Panc1 (cell line): ENCODE measurements at regions not wholly inside any gene's neighbourhood (a gene's known extent, or its start where the extent isn't known, plus 50 kb on each side); places are given as distances from the start of the nearest gene placed in this dataset.

ENCODE experiments used
- ATAC-seq: fragments of 200-7000 bp; cut with Tn5 transposase; 2 replicates; pipeline ENCODE4 v1.9.1; 2020; ENCODE audit warnings: mild to moderate bottlenecking, moderate library complexity
- BruUV-seq: library from RNA; stranded (reverse); fragments of 400-500 nt; replicated peaks from 2 replicates; lab custom pipeline; 2021; lab: Mats Ljungman, UMichigan
- CTCF ChIA-PET: fragments of 300-600 bp; sonication (Branson Sonifier 250); formaldehyde crosslinking; loops from one replicate; lab custom pipeline; 2022; ENCODE audit warnings: antibody characterized with exemption; lab: Charles Lee
- POLR2A ChIA-PET: fragments of 300-600 bp; sonication (Branson Sonifier 250); formaldehyde crosslinking; loops from one replicate; lab custom pipeline; 2022; ENCODE audit warnings: antibody characterized with exemption; lab: Charles Lee
- DNase-seq: peaks from one replicate; pipeline ENCODE4 v3.0.0-alpha.2; 2010; ENCODE audit warnings: low read depth, low spot score
- H3K27ac ChIP-seq: 2 replicates; pipeline ENCODE4 v1.5.1; 2011; ENCODE audit warnings: mild to moderate bottlenecking, low read length, inconsistent platforms
- H3K27me3 ChIP-seq: fragments of 200-500 bp; sonication (Bioruptor generic); 2 replicates; pipeline ENCODE4 v1.6.0; 2014; ENCODE audit warnings: low read length, inconsistent platforms; ENCODE audit not compliant: control insufficient read depth, insufficient read depth
- H3K36me3 ChIP-seq: fragments of 200-500 bp; sonication (Bioruptor generic); 2 replicates; pipeline ENCODE4 v1.5.1; 2014; ENCODE audit warnings: inconsistent platforms, mild to moderate bottlenecking, low read length, moderate library complexity; ENCODE audit not compliant: control insufficient read depth, insufficient read depth
- H3K4me1 ChIP-seq: 2 replicates; pipeline ENCODE4 v1.5.1; 2011; ENCODE audit warnings: inconsistent platforms, mild to moderate bottlenecking, low read length, moderate library complexity; ENCODE audit not compliant: control insufficient read depth, insufficient read depth
- H3K4me3 ChIP-seq, 2 experiments: 2 replicates each; pipeline ENCODE4 v1.5.1; 2011 to 2012; ENCODE audit warnings: low read depth in 2 of 2, low read length in 2 of 2, mild to moderate bottlenecking in 2 of 2, inconsistent platforms in 1 of 2, moderate library complexity in 1 of 2
- H3K9me3 ChIP-seq: fragments of 200-500 bp; sonication (Bioruptor generic); 2 replicates; pipeline ENCODE4 v1.5.1; 2014; ENCODE audit warnings: low read depth, mild to moderate bottlenecking, inconsistent platforms, low read length, moderate library complexity; ENCODE audit not compliant: control insufficient read depth, insufficient read depth
- POLR2AphosphoS5 ChIP-seq: IDR thresholded peaks from 2 replicates; pipeline ENCODE4 v1.6.1; 2012; ENCODE audit warnings: mild to moderate bottlenecking, low read depth, low read length, moderate library complexity
- REST ChIP-seq, 2 experiments: IDR thresholded peaks; 2 replicates each; pipeline ENCODE4 v1.6.1; 2011 to 2012; ENCODE audit warnings: low read depth in 2 of 2, control low read depth in 1 of 2, low read length in 1 of 2, mild to moderate bottlenecking in 1 of 2, moderate library complexity in 1 of 2; ENCODE audit not compliant: insufficient read depth in 1 of 2
- SIN3A ChIP-seq: IDR thresholded peaks from 2 replicates; pipeline ENCODE4 v1.6.1; 2012; ENCODE audit warnings: low read depth, mild to moderate bottlenecking, low read length, moderate library complexity, borderline replicate concordance; ENCODE audit not compliant: insufficient read depth
- TCF7L2 ChIP-seq: IDR thresholded peaks from 2 replicates; pipeline ENCODE4 v1.6.1; 2011; ENCODE audit warnings: mild to moderate bottlenecking, low read depth, low read length, inconsistent platforms
- in situ Hi-C: cut with HindIII; loops from 2 replicates; pipeline ENCODE4 v1.10.0; 2016; ENCODE audit warnings: low sequenced_read_pairs, low pct_unique_long_range_greater_than_20kb
- intact Hi-C: fragments of 100-400 bp; cut with micrococcal nuclease; formaldehyde crosslinking; loops from one replicate; pipeline ENCODE4 v1.10.0; 2022; ENCODE audit not compliant: unreplicated experiment
- TF ChIP-seq, protein P1 (sequence below): fragments of 450-650 bp; IDR thresholded peaks from 2 replicates; pipeline ENCODE4 v1.5.1; 2017; ENCODE audit warnings: mild to moderate bottlenecking

DNA sequence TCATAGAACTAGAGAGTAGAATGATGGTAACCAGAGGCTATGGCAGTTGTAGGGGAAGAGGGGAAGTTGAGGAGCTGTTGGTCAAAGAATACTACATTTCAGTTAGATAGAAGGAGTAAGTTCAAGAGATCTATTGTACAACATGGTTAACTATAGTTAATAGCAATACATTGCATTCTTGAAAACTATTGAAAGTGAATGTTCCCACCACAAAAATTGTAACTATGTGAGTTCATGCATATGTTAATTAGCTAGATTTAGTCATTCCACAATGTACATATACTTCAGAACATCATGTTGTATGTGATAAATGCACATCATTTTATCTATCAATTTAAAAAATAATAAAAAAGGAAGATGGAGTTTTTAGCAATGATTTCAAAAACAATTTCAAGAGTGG lies 125.3 kb upstream of the IL15 start:
- TF ChIP-seq TCF7L2 (no peak), POLR2AphosphoS5 (no peak)
- ChIA-PET CTCF (interaction anchor here (0.7 kb wide), 1 partner anchor 197 kb away, joined by 4 read pairs; no protein-coding TSS in a partner anchor), POLR2A (no interaction called here)
- no peaks in the 10 kb centered on the region for H3K27me3 ChIP-seq
- intact Hi-C loops, result no loop called here
- H3K9me3 ChIP-seq, result no peaks in the 10 kb centered on the region
- in situ Hi-C loops, result no loop called here
- H3K36me3 ChIP-seq, result no peaks in the 10 kb centered on the region
- H3K27ac ChIP-seq, result no peak overlapping the region
- BruUV-seq, result no TSS peak
- DNase-seq (no peak), ATAC-seq (no peak)
- no peak overlapping the region for H3K4me3 ChIP-seq
- H3K4me1 ChIP-seq, result no peaks in the 10 kb centered on the region

DNA sequence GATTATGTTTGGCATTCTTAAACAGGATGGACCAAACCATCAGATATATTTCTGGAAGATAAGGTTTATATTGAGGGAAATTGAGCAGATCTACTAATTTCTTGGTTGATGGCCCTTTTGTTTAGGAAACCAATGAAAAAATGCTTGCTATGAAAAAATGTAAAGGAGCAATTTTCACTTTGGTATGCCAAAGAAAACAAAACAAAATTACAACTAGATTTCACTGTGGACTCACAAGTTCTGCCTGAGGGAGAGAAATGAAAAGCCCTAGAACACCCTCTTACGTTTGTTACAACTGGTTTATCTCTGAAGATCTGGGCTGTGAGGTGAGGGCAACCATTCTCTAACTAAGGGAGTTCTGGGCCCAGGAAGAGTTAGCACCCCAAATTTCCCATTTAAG lies 122.5 kb upstream of the IL15 start:
- ATAC-seq (no peak), DNase-seq (no peak)
- TF ChIP-seq TCF7L2 (no peak), POLR2AphosphoS5 (no peak), SIN3A (no peak), REST (IDR thresholded peaks at IDR 0.05; ENCODE audit: insufficient read depth in 1 of 2, low read depth in 2 of 2, low read length in 1 of 2) (no peak)
- TF ChIP-seq, protein P1, sequence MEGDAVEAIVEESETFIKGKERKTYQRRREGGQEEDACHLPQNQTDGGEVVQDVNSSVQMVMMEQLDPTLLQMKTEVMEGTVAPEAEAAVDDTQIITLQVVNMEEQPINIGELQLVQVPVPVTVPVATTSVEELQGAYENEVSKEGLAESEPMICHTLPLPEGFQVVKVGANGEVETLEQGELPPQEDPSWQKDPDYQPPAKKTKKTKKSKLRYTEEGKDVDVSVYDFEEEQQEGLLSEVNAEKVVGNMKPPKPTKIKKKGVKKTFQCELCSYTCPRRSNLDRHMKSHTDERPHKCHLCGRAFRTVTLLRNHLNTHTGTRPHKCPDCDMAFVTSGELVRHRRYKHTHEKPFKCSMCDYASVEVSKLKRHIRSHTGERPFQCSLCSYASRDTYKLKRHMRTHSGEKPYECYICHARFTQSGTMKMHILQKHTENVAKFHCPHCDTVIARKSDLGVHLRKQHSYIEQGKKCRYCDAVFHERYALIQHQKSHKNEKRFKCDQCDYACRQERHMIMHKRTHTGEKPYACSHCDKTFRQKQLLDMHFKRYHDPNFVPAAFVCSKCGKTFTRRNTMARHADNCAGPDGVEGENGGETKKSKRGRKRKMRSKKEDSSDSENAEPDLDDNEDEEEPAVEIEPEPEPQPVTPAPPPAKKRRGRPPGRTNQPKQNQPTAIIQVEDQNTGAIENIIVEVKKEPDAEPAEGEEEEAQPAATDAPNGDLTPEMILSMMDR, result no peak
- in situ Hi-C loops (no loop called here), intact Hi-C loops (no loop called here)
- Histone ChIP-seq H3K9me3 (no peaks in the 10 kb centered on the region), H3K27me3 (no peaks in the 10 kb centered on the region), H3K27ac (no peak overlapping the region), H3K4me3 (no peak overlapping the region), H3K4me1 (no peaks in the 10 kb centered on the region), H3K36me3 (no peaks in the 10 kb centered on the region)
- ChIA-PET CTCF (no interaction called here), POLR2A (no interaction called here)
- no TSS peak for BruUV-seq

- H3K4me1 ChIP-seq, result no peaks in the 10 kb centered on the region
- POLR2A ChIA-PET, result no interaction called here
- no peak for ATAC-seq
- intact Hi-C loops, result no loop called here
- in situ Hi-C loops, result no loop called here
- H3K9me3 ChIP-seq, result no peaks in the 10 kb centered on the region
- TF ChIP-seq, protein P1, result no peak
- TF ChIP-seq TCF7L2 (no peak), SIN3A (no peak), REST (IDR thresholded peaks at IDR 0.05; ENCODE audit: insufficient read depth in 1 of 2, low read depth in 2 of 2, low read length in 1 of 2) (no peak), POLR2AphosphoS5 (no peak)
- H3K4me3 ChIP-seq, result no peak overlapping the region
- no peak overlapping the region for H3K27ac ChIP-seq
- DNase-seq, result no peak
- H3K27me3 ChIP-seq, result no peaks in the 10 kb centered on the region
- H3K36me3 ChIP-seq, result no peaks in the 10 kb centered on the region
- CTCF ChIA-PET, result no interaction called here
- no TSS peak for BruUV-seq
Observed at GRCh38 chr4:141518222-141518621, 118.2 kb upstream of the IL15 start.
